GM12873 (cell line): ENCODE measurements at regions not wholly inside any gene's neighbourhood (a gene's known extent, or its start where the extent isn't known, plus 50 kb on each side); places are given as distances from the start of the nearest gene placed in this dataset.

ENCODE experiments used
- TF ChIP-seq, protein P1 (sequence below): IDR thresholded peaks from 2 replicates; pipeline ENCODE4 v1.5.1; 2012; ENCODE audit warnings: low read depth, mild to moderate bottlenecking, moderate library complexity, low read length, control low read depth; ENCODE audit not compliant: insufficient read depth; ENCODE audit errors: missing control alignments

DNA sequence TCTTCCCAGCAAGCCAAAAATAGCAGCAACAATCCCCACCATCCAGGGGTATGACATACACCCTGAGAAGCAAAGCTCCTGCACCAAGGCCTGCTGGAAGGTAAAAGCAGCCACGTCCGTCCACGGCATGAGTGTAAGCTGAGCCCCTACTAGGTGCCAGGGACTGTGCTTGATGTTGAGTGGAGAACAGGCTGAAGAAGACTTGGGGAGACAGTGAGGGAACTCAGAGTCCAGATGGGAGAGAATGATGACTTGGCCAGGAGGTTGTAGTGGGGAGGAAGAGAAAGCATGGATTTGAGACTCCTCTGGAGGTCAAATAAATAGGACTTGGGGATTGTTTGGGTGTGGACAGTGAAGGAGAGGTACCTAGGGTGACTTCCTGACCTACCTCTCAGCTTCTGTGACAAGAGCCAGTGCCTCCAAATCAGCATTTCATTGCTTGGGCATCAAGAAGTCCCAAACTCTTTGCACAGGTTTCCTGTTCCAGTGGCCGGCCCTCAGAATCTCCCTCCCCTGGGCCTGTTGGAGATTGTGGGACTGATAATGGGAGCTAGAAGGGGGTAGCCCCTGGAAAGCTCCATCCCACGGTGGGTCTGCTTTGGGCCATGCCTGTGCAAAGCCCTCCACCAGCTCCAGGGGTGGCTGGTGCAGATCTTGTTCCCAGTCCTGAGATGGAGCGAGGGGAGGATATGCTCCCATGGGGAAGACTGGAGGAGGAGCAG, 58.3 kb upstream of the ADAMTS2 start:
- TF ChIP-seq, protein P1, sequence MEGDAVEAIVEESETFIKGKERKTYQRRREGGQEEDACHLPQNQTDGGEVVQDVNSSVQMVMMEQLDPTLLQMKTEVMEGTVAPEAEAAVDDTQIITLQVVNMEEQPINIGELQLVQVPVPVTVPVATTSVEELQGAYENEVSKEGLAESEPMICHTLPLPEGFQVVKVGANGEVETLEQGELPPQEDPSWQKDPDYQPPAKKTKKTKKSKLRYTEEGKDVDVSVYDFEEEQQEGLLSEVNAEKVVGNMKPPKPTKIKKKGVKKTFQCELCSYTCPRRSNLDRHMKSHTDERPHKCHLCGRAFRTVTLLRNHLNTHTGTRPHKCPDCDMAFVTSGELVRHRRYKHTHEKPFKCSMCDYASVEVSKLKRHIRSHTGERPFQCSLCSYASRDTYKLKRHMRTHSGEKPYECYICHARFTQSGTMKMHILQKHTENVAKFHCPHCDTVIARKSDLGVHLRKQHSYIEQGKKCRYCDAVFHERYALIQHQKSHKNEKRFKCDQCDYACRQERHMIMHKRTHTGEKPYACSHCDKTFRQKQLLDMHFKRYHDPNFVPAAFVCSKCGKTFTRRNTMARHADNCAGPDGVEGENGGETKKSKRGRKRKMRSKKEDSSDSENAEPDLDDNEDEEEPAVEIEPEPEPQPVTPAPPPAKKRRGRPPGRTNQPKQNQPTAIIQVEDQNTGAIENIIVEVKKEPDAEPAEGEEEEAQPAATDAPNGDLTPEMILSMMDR = no peak

DNA sequence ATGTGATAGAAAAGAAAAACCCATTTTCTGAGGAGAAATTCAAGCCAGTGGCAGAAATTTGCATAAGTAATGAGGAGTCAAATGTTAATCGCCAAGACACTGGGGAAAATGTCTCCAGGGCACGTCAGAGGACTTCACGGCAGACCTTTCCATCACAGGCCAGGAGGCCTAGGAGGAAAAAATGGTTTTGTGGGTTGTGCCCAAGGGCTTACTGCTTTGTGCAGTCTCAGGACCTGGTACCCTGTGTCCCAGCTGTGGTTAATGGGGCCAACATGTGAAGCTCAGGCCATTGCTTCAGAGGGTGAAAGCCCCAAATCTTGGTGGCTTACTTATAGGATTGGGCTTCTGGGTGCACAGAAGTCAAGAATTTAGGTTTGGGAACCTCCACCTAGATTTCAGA, 54.8 kb upstream of the ADAMTS2 start:
- TF ChIP-seq, protein P1 = no peak

DNA sequence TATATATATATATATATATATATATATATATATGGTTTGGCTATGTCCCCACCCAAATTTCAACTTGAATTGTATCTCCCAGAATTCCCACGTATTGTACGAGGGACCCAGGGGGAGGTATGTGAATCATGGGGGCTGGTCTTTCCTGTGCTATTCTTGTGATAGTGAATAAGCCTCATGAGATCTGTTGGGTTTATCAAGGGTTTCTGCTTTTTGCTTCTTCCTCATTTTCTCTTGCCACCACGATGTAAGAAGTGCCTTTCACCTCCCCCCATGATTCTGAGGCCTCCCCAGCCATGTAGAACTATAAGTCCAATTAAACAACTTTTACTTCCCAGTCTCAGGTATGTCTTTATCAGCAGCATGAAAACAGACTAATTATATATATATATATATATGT, 52.3 kb upstream of the ADAMTS2 start:
- TF ChIP-seq, protein P1 = no peak
